ENCODE measurements at regions not wholly inside any gene's neighbourhood (a gene's known extent, or its start where the extent isn't known, plus 50 kb on each side); places are given as distances from the start of the nearest gene placed in this dataset.

- TF ChIP-seq RNF2 (IDR thresholded peaks at IDR 0.05) (no peak), MAZ (CRISPR knock-in tag; conservative IDR thresholded peaks at IDR 0.05 in 1 of 2, IDR thresholded peaks at IDR 0.05 in 1 of 2) (no peak), POLR2A (conservative IDR thresholded peaks at IDR 0.05) (no peak), ZKSCAN8 (CRISPR knock-in tag; IDR thresholded peaks at IDR 0.05) (no peak), CEBPB (tag; IDR thresholded peaks at IDR 0.05) (no peak), ZC3H11A (IDR thresholded peaks at IDR 0.05; ENCODE audit: low read depth, low read length) (no peak), ZNF175 (CRISPR knock-in tag; IDR thresholded peaks at IDR 0.05; ENCODE audit: low read depth) (no peak), ZNF449 (CRISPR knock-in tag; IDR thresholded peaks at IDR 0.05) (no peak), KLF13 (tag; IDR thresholded peaks at IDR 0.05; ENCODE audit: borderline replicate concordance, low read depth) (no peak), TARDBP (IDR thresholded peaks at IDR 0.05) (no peak), SIN3A (IDR thresholded peaks at IDR 0.05; ENCODE audit: borderline replicate concordance in 2 of 2, control insufficient read depth in 1 of 2, low read depth in 2 of 2, low read length in 2 of 2) (no peak), JUND (IDR thresholded peaks at IDR 0.05; ENCODE audit: borderline replicate concordance, low read depth, low read length) (no peak), JUND (tag; IDR thresholded peaks at IDR 0.05; ENCODE audit: borderline replicate concordance, low read depth, low read length) (no peak)
- TF ChIP-seq, protein P1, sequence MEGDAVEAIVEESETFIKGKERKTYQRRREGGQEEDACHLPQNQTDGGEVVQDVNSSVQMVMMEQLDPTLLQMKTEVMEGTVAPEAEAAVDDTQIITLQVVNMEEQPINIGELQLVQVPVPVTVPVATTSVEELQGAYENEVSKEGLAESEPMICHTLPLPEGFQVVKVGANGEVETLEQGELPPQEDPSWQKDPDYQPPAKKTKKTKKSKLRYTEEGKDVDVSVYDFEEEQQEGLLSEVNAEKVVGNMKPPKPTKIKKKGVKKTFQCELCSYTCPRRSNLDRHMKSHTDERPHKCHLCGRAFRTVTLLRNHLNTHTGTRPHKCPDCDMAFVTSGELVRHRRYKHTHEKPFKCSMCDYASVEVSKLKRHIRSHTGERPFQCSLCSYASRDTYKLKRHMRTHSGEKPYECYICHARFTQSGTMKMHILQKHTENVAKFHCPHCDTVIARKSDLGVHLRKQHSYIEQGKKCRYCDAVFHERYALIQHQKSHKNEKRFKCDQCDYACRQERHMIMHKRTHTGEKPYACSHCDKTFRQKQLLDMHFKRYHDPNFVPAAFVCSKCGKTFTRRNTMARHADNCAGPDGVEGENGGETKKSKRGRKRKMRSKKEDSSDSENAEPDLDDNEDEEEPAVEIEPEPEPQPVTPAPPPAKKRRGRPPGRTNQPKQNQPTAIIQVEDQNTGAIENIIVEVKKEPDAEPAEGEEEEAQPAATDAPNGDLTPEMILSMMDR (IDR thresholded peaks at IDR 0.05 in 2 of 3, conservative IDR thresholded peaks at IDR 0.05 in 1 of 3; ENCODE audit: insufficient read depth in 2 of 3, low read depth in 1 of 3, low read length in 3 of 3) = no peak
- TF ChIP-seq, protein P2, sequence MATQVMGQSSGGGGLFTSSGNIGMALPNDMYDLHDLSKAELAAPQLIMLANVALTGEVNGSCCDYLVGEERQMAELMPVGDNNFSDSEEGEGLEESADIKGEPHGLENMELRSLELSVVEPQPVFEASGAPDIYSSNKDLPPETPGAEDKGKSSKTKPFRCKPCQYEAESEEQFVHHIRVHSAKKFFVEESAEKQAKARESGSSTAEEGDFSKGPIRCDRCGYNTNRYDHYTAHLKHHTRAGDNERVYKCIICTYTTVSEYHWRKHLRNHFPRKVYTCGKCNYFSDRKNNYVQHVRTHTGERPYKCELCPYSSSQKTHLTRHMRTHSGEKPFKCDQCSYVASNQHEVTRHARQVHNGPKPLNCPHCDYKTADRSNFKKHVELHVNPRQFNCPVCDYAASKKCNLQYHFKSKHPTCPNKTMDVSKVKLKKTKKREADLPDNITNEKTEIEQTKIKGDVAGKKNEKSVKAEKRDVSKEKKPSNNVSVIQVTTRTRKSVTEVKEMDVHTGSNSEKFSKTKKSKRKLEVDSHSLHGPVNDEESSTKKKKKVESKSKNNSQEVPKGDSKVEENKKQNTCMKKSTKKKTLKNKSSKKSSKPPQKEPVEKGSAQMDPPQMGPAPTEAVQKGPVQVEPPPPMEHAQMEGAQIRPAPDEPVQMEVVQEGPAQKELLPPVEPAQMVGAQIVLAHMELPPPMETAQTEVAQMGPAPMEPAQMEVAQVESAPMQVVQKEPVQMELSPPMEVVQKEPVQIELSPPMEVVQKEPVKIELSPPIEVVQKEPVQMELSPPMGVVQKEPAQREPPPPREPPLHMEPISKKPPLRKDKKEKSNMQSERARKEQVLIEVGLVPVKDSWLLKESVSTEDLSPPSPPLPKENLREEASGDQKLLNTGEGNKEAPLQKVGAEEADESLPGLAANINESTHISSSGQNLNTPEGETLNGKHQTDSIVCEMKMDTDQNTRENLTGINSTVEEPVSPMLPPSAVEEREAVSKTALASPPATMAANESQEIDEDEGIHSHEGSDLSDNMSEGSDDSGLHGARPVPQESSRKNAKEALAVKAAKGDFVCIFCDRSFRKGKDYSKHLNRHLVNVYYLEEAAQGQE (IDR thresholded peaks at IDR 0.05; ENCODE audit: borderline replicate concordance) = no peak
- TF ChIP-seq, protein P2 (CRISPR knock-in tag; IDR thresholded peaks at IDR 0.05; ENCODE audit: low read depth) = no peak
Observed at GRCh38 chrX:45622042-45622423, 421.4 kb upstream of the DIPK2B start.
